ENCODE measurements at regions not wholly inside any gene's neighbourhood (a gene's known extent, or its start where the extent isn't known, plus 50 kb on each side); places are given as distances from the start of the nearest gene placed in this dataset.

DNA sequence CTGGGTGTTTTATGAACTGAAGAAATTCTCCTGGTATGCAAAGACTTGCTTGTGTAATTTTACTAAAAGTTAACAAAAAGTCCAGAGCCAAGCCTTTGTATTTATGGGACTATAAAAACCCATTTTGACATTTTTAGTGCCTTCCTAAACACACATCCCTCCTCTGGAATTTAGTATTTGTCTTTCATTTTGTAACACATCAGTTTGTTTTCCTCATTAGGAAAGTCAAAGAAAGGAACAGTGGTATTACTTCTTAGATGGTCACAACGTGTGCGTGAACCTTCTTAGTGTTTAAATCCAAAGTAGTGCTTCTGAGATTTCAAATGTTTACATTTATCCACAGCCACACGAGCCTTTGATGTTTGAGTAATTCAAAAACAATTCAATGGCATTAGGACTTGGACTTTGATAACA is 103.2 kb upstream of the TMEM106B start:
- Histone ChIP-seq H3K36me3 (ENCODE audit: control insufficient read depth, insufficient read depth, low read length) (no peaks in the 10 kb centered on the region), H3K4me3 (ENCODE audit: low read depth, low read length) (no peak overlapping the region), H3K27me3 (ENCODE audit: control insufficient read depth, insufficient read depth, low read length) (no peaks in the 10 kb centered on the region; the same call in 1 of the 2 replicates)
- ChIA-PET POLR2A (no interaction called here), CTCF (no interaction called here)
- DNase-seq (ENCODE audit: low read depth), result peak; percentile 72
- no peak for TF ChIP-seq CTCF (IDR thresholded peaks at IDR 0.05; ENCODE audit: insufficient read depth, low read depth, low read length)

- CTCF ChIA-PET, result no interaction called here
- no peak overlapping the region for H3K4me3 ChIP-seq (ENCODE audit: low read depth, low read length)
- no peak for TF ChIP-seq CTCF (IDR thresholded peaks at IDR 0.05; ENCODE audit: insufficient read depth, low read depth, low read length)
- no peak for DNase-seq (ENCODE audit: low read depth)
- POLR2A ChIA-PET, result no interaction called here
- H3K27me3 ChIP-seq (ENCODE audit: control insufficient read depth, insufficient read depth, low read length), result no peaks in the 10 kb centered on the region; the same call in 1 of the 2 replicates
- H3K36me3 ChIP-seq (ENCODE audit: control insufficient read depth, insufficient read depth, low read length), result no peaks in the 10 kb centered on the region
Observed at GRCh38 chr7:12110425-12110824, 100.7 kb upstream of the TMEM106B start.

- ChIA-PET POLR2A (no interaction called here), CTCF (no interaction called here)
- Histone ChIP-seq H3K4me3 (ENCODE audit: low read depth, low read length) (peak overlapping the region; percentile 28), H3K36me3 (ENCODE audit: control insufficient read depth, insufficient read depth, low read length) (no peaks in the 10 kb centered on the region), H3K27me3 (ENCODE audit: control insufficient read depth, insufficient read depth, low read length) (no peaks in the 10 kb centered on the region; the same call in 1 of the 2 replicates)
- no peak for DNase-seq (ENCODE audit: low read depth)
- no peak for TF ChIP-seq CTCF (IDR thresholded peaks at IDR 0.05; ENCODE audit: insufficient read depth, low read depth, low read length)
Observed at GRCh38 chr7:12111422-12112405, 99.4 kb upstream of the TMEM106B start.

DNA sequence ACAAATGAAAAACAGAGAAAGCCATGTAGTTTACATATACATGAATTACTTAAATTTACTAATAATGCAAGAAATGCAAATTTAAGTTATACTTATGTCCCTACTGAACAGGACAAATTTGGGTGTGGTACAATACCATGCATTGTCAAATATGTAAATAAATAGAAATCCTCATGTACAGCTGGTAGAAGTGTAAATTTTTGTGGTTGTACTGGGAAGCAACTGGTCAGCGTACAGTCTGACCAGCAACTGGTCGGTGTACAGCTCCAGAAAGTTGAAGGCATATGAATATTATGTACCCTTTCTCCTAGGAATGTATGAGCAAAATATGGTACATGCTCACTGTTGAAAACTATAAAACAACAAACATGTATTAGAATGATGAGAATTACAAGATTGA is 93.9 kb upstream of the TMEM106B start:
- DNase-seq (ENCODE audit: low read depth), result no peak
- no peaks in the 10 kb centered on the region; the same call in 1 of the 2 replicates for H3K27me3 ChIP-seq (ENCODE audit: control insufficient read depth, insufficient read depth, low read length)
- TF ChIP-seq CTCF (IDR thresholded peaks at IDR 0.05; ENCODE audit: insufficient read depth, low read depth, low read length), result no peak
- H3K4me3 ChIP-seq (ENCODE audit: low read depth, low read length), result no peak overlapping the region
- ChIA-PET CTCF (no interaction called here), POLR2A (no interaction called here)
- H3K36me3 ChIP-seq (ENCODE audit: control insufficient read depth, insufficient read depth, low read length), result no peaks in the 10 kb centered on the region

DNA sequence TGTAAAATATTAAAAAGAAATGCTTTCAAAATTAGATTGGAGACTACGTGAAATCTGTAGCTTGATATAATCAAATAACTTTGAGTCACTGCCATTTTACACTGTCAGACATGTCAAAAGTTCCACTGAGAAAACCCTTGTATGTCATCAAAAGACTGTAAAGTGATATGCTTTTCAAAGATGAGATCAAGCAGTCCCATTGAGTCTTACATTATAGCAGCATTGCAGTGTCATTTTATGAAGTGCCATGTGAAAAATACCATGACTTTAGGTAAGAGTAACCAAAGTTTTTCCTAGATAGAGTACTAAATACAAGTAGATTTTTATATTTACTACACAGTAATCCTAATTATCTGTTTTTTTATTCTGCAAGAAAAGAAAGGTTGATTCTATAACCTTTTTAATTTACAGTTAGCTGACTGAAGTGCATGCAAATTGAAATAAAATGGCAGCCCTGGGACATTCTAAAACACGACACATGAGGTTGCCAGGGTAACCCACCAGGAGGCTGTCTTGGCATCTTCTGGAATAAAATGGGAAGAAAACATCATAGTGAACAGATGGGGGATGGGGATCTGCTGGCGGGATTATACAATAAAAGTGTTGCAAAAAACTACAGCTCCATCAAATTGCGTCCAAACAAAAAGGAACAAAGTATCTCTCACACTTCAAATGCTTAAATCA is 91.3 kb upstream of the TMEM106B start:
- ChIA-PET CTCF (no interaction called here), POLR2A (no interaction called here)

More for the DNA sequence above, 91.3 kb upstream of the TMEM106B start:
- no peak overlapping the region for H3K4me3 ChIP-seq (ENCODE audit: low read depth, low read length)
- H3K36me3 ChIP-seq (ENCODE audit: control insufficient read depth, insufficient read depth, low read length), result no peaks in the 10 kb centered on the region
- H3K27me3 ChIP-seq (ENCODE audit: control insufficient read depth, insufficient read depth, low read length), result no peaks in the 10 kb centered on the region
- DNase-seq (ENCODE audit: low read depth), result no peak
- no peak for TF ChIP-seq CTCF (IDR thresholded peaks at IDR 0.05; ENCODE audit: insufficient read depth, low read depth, low read length)
